ENCODE measurements at regions not wholly inside any gene's neighbourhood (a gene's known extent, or its start where the extent isn't known, plus 50 kb on each side); places are given as distances from the start of the nearest gene placed in this dataset.

DNA sequence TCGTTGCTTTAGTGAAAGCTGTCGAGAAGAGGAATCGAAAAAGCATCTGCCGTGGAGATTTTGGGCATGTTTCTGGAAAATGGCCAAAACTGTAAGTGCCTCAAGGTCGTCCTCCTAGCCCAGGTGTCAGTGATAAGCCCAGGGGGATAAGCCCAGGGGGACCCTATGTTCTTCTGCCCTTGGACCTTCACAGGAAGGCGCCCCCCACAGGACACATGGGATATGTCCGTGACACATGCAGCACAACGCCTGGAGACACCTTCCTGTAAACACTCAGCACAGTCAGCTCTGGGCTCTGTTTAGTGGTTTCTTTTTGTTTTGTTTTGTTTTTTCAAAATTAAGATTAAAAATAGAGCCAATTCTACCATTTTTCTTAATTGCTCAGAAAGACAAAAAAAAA, 272.7 kb downstream of the KLF6 start:
- Histone ChIP-seq H3K9me3 (no peaks in the 10 kb centered on the region), H3K27me3 (no peaks in the 10 kb centered on the region), H3K27ac (no peak overlapping the region), H3K36me3 (no peaks in the 10 kb centered on the region), H3K4me3 (no peak overlapping the region), H3K4me1 (no peaks in the 10 kb centered on the region)
- ATAC-seq, result no peak
- intact Hi-C loops (cut with DNase I), result no loop called here
- TF ChIP-seq POLR2A (IDR thresholded peaks at IDR 0.05), result no peak
- TF ChIP-seq, protein P1, sequence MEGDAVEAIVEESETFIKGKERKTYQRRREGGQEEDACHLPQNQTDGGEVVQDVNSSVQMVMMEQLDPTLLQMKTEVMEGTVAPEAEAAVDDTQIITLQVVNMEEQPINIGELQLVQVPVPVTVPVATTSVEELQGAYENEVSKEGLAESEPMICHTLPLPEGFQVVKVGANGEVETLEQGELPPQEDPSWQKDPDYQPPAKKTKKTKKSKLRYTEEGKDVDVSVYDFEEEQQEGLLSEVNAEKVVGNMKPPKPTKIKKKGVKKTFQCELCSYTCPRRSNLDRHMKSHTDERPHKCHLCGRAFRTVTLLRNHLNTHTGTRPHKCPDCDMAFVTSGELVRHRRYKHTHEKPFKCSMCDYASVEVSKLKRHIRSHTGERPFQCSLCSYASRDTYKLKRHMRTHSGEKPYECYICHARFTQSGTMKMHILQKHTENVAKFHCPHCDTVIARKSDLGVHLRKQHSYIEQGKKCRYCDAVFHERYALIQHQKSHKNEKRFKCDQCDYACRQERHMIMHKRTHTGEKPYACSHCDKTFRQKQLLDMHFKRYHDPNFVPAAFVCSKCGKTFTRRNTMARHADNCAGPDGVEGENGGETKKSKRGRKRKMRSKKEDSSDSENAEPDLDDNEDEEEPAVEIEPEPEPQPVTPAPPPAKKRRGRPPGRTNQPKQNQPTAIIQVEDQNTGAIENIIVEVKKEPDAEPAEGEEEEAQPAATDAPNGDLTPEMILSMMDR (IDR thresholded peaks at IDR 0.05), result no peak
- no peak for DNase-seq
- 78% methylated on average over 6 of the region's 8 CpGs for WGBS (ENCODE audit: insufficient coverage, low coverage, low lambda C conversion rate, missing lambda C conversion rate)

DNA sequence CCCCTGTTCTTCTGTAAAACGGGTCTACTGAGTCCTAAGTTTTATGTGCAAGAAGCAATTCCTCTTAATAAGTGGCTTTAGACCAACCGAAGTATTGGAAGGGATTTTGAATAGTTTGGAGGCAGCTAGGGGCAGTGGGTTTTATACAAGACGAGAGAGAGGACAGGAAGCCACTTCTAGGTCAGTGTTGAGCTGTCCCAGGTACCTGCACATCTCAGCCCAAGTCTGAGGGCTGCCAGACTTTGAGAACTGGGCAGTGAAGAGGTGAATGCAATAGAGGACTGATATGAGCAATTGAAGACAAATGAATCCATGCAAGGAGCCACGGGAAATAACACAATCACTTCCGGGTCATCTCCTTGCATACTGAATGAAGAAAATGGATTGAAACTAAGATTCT, 273.5 kb downstream of the KLF6 start:
- Histone ChIP-seq H3K4me3 (no peak overlapping the region), H3K27me3 (no peaks in the 10 kb centered on the region), H3K36me3 (no peaks in the 10 kb centered on the region), H3K4me1 (no peaks in the 10 kb centered on the region), H3K9me3 (no peaks in the 10 kb centered on the region), H3K27ac (no peak overlapping the region)
- intact Hi-C loops (cut with DNase I), result no loop called here
- DNase-seq (no peak), ATAC-seq (no peak)
- 46% methylated on average over 5 of the region's 5 CpGs for WGBS (ENCODE audit: insufficient coverage, low coverage, low lambda C conversion rate, missing lambda C conversion rate)
- TF ChIP-seq, protein P1 (IDR thresholded peaks at IDR 0.05), result no peak
- TF ChIP-seq POLR2A (IDR thresholded peaks at IDR 0.05), result no peak

DNA sequence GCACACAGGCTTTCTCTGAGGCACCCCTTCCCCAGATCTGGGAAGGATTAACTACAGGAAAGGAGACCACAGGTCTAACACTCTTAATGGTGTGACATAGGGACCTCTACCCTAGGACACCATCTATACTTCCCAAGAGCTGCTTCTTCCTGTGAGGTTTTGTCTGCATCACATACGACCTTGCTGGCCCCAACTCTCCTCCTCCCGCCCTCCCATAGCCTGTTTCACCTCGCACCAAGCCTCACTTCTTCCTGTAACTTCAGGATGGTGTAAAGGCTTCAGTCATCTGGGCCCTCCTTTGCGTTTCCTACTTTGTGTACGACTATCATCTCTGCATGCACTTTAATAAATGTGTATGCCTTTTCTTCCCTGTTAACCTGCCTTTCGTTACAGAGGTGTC, 274.3 kb downstream of the KLF6 start:
- intact Hi-C loops (cut with DNase I), result no loop called here
- 54% methylated on average over 5 of the region's 6 CpGs for WGBS (ENCODE audit: insufficient coverage, low coverage, low lambda C conversion rate, missing lambda C conversion rate)
- no peak for ATAC-seq

DNA sequence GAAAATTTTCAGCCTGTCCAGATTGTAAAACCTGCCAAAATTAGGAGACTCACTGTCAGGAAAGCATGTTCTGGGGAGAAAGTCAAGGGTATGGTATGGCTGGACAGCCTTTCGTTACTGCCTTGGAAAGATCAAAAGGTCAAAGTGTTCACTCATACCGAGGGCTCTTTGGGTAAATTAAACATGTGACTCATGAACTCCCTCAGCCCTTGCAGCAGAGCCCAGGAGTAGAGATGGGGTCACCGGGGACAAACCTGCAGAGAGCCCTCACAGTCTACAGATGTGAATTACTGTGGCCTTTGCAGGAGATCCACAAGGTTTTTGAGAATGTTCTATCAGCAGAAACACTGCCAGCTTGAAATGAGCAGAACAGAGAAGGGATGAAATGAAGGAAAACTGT, 275.7 kb downstream of the KLF6 start:
- H3K4me3 ChIP-seq, result no peak overlapping the region
- H3K9me3 ChIP-seq, result no peaks in the 10 kb centered on the region
- ATAC-seq (no peak), DNase-seq (no peak)
- H3K27me3 ChIP-seq, result no peaks in the 10 kb centered on the region
- intact Hi-C loops (cut with DNase I), result no loop called here
- H3K27ac ChIP-seq, result no peak overlapping the region
- 52% methylated on average over 3 of the region's 3 CpGs for WGBS (ENCODE audit: insufficient coverage, low coverage, low lambda C conversion rate, missing lambda C conversion rate)
- H3K4me1 ChIP-seq, result no peaks in the 10 kb centered on the region
- TF ChIP-seq POLR2A (IDR thresholded peaks at IDR 0.05), result no peak
- TF ChIP-seq, protein P1 (IDR thresholded peaks at IDR 0.05), result no peak
- H3K36me3 ChIP-seq, result no peaks in the 10 kb centered on the region

More for the DNA sequence above, 274.3 kb downstream of the KLF6 start:
- TF ChIP-seq, protein P1 (IDR thresholded peaks at IDR 0.05), result no peak
- TF ChIP-seq POLR2A (IDR thresholded peaks at IDR 0.05), result no peak
- no peaks in the 10 kb centered on the region for H3K27me3 ChIP-seq
- H3K36me3 ChIP-seq, result no peaks in the 10 kb centered on the region
- H3K4me1 ChIP-seq, result no peaks in the 10 kb centered on the region
- H3K27ac ChIP-seq, result no peak overlapping the region
- no peaks in the 10 kb centered on the region for H3K9me3 ChIP-seq
- H3K4me3 ChIP-seq, result no peak overlapping the region
- no peak for DNase-seq

- no peaks in the 10 kb centered on the region for H3K27me3 ChIP-seq
- ATAC-seq, result no peak
- DNase-seq, result no peak
- no peaks in the 10 kb centered on the region for H3K9me3 ChIP-seq
- TF ChIP-seq, protein P1 (IDR thresholded peaks at IDR 0.05), result no peak
- TF ChIP-seq POLR2A (IDR thresholded peaks at IDR 0.05), result no peak
- intact Hi-C loops (cut with DNase I), result no loop called here
- no peaks in the 10 kb centered on the region for H3K4me1 ChIP-seq
- no peak overlapping the region for H3K27ac ChIP-seq
- H3K36me3 ChIP-seq, result no peaks in the 10 kb centered on the region
- 72% methylated on average over 12 of the region's 13 CpGs for WGBS (ENCODE audit: insufficient coverage, low coverage, low lambda C conversion rate, missing lambda C conversion rate)
- no peak overlapping the region for H3K4me3 ChIP-seq
Measured at GRCh38 chr10:3503299-3503698, 281.7 kb downstream of the KLF6 start.

All from right lobe of liver (tissue), 6 donors.